ENCODE measurements at regions not wholly inside any gene's neighbourhood (a gene's known extent, or its start where the extent isn't known, plus 50 kb on each side); places are given as distances from the start of the nearest gene placed in this dataset.
"Not testable (repeated sequence)": the region's sequence is repeated elsewhere in the genome, so short reads cannot be mapped to it uniquely, and the experiment has no call there.

DNA sequence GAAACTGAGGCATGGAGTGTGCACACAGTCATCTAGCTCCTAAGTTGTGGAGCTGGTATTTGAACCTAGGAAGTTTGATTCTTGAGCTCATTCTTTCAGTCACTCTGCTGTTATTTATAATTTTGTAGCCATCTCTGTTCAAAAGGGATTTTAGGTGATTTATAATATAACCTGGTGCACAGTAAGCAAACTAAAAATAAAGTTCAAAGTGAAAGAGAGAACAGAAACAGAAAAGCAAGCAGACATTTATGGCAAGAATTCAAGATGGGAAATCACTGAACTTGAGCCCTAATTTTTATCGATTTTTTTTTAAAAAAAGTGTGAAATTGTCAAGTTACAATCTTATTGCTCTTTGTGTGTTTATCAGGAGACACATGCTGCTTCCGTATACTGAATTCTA is 71.4 kb upstream of the SLC7A14 start:
- no peak for DNase-seq (ENCODE audit: low read depth)

DNA sequence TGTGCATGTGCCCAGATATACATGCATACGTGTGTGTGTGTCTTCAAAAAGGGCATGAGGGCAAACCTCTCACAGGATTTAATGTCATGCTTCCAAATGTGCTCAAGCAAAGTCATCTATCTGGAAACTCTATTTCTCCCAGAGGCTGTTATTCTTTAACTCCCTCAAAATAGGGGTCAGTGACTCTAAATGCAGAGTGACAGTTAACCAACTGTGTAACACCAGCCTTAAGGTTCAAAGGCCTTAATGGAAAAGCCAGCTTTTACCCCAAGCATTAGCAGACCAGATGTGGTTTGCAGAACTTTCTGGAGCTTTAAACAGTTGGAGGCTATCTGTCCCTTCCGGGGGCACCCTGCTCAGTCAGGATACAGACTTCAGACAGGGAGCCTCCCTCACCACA is 70.4 kb upstream of the SLC7A14 start:
- DNase-seq (ENCODE audit: low read depth), result no peak

DNA sequence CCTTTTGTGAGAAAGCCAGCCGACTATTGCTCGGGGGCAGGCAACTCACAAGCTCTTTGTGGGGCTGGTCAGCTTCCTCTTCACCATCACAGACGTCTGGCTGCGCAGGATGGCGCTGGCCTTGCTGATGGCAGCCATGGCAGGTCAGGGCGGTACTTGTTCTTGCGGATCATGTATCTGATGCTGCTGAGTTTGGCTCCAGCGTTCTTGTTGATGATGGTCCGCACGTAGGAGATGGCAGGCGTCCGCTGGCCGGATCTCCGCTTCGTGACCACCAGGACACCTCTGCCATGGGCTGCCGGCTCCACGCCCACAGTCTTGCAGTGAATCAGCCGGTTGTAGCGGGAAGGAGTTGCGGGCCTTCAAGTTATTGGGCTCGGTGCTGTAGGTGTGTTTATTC is 67.9 kb upstream of the SLC7A14 start:
- no peak for DNase-seq (ENCODE audit: low read depth)

DNA sequence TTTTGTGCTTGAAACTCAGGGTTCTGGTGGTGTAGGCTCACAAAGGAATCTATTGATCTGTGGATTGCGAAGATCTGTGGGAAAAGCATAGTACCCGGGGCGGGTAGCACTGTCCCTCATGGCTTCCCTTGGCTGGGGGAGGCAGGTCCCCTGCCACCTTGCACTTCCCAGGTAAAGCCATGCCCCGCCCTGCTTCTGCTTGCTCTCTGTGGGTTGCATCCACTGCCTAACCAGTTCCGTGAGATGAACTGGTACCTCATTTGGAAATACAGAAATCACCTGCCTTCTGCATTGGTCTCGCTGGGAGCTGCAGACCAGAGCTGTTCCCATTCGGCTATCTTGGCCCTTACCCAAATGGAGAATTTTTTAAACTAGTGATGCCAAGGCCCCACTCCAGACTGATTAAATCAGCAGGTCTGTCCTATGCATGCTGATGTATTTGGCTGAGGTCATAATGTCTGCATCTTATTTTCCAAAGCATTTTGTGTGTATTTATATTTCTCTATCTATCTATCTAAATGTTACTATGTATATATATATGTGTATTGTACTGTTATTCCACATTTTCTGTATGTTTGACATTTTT is 65.5 kb upstream of the SLC7A14 start:
- no peak for DNase-seq (ENCODE audit: low read depth)

DNA sequence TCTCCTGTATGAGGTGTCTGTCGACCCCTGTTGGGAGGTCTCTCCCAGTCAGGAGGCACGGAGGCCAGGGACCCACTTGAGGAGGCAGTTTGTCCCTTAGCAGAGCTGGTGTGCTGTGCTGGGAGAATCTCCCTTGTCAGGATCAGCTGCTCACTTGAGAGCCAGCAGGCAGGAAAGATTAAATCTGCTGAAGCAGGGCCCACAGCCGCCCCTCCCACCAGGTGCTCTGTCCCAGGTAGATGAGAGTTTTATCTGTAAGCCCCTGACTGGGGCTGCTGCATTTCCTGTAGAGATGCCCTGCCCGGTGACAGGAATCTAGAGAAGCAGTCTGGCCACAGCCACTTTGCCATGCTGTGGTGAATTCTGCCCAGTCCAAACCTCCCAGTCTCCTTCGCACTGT is 64.7 kb upstream of the SLC7A14 start:
- not testable (repeated sequence) for DNase-seq (ENCODE audit: low read depth)

DNA sequence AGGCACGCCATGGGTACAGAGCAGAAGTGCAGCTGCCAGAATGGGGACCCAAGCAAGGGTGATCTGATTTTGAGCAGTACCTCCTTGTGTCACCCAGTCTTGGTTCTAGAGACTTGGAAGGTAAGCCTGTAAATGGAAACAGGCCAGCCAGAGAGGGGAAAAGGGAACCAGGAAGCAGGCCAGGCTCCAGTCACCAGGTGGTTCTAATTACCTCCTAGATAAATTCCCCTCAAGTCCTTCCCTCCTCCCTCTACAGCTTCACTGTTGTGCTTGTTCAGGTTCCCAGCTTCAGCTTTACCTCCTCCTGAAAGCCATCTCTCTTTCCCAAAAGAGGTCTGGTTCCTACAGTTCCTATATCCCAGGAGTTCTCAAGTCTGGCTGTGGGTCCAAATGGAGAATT is 58.8 kb upstream of the SLC7A14 start:
- no peak for DNase-seq (ENCODE audit: low read depth)

DNA sequence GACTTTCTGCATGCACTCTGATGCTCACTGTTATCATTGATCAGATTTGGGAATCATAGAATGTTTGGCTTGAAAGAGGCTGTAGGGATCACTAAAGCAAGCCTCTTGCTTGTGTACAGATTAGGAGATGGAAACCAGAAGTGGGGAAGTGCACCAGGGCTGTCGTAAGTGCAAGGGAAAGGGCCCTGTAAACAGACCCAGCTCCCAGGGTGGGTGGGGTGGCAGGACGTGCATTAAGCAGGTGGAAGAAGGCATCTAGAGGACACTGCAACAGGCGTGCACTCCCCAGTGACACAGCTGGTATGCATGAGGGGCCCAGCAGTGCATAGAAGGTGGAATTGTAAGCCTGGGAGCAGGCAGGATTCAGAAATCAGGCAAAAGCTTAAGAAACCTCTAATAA is 58.0 kb upstream of the SLC7A14 start:
- no peak for DNase-seq (ENCODE audit: low read depth)

DNA sequence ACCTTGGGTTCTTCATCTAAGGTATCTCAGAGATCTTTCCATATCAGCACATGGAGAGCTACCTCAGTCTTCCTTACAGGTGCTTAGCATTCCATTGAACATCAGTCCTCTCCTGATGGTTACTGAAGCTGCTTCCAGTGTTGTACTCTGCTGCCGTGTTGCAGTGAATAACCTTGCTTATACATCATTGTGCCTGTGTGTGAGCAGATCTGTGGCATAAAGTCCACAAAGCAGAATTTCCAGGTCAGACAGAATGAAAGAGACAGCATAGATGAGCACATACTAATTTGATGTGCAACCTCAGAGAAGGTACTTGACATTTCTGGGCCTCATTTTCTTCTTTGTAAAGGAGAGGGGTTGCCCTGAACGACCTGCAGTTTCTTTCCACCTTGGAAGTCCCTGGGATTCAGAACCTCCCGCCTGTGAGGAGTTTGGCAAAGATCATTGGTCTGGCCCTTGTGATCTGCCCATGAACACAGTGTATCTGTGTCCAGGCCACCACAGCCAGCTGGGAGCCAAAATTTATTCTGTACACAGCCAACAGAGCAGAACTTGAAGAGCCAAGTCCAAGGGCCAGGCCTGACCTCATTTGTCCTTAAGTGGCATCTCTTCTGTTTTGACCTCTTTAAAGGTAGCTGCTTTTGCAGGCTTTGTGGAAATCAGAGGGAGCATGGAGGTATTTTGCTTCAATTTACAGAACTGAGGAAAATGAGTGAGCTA is 57.2 kb upstream of the SLC7A14 start:
- DNase-seq (ENCODE audit: low read depth), result no peak

DNA sequence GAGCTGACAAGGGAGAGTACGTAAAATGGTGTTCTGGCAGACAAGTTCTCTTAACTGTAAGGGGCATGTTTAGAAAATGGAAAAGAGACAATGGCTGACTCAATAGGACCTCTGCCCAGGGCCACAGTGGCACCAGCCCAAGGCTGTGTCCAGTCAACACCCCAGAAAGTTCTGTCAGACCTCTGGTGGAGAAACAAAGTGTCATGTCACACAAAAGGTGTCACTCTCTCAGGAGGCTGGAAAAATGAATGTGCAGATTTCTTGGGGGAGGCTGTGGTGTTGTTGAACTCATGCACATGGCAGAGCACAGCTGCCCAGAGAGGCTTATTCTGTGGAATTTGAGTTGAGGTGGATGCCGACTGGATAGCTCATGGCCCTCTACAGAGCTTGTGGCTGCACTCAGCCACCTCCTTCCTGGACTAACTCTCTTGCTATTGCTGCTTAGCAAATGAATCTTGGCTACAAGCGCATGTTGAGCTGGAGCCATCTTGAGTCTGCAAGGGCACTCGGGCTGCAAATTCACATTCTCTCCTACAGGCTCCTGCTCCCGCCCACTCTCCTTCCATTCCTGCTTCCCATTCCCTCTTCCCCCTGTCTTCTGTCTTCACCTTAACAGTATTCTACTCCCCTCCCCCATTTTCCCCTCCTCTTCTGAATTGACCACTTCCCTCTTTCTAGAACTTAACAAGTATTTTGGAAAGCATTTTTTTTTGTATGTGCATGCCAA is 55.8 kb upstream of the SLC7A14 start:
- DNase-seq (ENCODE audit: low read depth), result peak; percentile 27

DNA sequence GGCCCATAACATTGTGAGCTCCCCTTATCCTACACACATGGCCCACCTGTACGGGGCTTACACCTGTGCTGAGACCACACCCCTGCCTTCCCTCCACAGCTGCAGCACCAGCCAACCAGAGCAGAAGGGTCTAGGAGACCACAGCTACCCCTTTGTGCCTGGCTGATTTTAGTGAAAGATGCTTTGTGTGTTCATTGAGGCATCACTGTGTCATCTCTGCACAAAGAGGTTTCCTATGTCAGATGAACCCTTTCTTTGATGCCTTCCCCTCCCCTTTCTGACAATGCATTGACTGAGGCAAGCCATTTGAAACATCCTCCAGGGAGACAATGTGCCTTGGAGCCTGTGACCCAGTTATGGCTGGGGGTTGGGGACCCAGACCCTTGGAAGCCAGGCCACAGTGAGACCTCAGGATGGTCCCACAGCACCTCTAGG is 54.9 kb upstream of the SLC7A14 start:
- no peak for DNase-seq (ENCODE audit: low read depth)

DNA sequence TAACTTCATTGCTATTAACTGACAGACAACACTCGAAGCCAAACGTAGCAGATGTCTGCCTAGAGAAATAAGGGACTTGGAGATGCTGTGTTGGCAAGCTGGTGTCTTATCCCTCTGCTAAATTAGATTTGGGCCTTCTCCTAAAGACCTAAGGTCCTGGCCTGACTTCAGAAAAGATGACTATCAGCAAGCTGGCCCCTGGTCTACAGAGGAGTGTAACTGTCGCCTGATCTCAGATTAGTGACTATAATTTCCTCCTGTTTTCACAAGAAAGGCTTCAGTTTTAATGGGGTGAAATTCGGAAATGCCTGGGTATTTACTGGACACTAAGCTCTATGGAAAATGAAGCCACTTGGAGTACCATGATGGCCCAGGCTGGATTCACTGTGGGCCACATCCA is 53.1 kb upstream of the SLC7A14 start:
- DNase-seq (ENCODE audit: low read depth), result no peak

DNA sequence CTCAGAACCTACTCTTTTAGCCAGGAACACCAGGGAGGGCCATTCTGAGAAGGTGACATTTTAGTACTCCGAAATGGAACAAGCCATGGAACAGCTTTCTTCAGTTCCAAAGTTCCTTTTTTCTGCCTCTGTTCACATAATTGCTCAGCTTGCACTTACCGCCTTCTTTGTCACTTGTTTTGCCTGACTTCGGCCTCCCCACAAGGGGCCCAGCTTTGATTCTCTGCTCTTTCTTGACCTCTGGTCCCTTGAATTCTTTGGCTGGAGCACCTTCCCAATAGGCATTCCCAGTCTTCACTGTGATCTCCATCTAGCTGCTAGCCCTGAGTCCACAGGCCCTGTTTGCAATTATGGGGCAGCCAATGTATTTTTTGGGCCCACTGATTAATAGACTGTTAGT is 51.4 kb upstream of the SLC7A14 start:
- no peak for DNase-seq (ENCODE audit: low read depth)

DNA sequence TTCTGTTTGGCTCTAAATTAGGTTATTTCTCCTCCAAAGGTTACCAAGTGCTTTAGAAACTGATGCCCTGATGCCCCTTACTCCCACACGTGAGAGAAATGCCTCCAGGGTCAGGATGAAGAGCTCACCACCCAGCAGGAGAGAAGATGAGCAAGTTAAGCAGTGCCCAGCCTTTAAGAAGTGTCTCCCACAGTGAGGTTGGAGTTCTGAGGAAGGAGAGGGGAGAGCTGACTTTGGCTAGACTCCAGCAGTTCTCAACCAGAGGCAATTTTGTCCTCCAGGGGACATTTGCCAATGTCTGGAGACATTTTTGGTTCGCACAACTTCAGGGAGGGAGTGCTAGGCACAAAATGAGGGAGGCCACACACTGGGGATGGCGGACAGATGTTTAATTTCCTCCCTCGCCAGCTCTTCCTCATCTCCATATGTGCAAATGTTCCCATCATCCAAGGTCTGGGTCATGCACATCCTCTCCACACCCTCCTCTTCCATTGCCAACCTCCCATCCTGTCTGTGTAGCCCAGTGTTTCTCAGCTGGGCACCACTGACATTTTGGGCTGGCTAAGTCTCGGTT is 50.6 kb upstream of the SLC7A14 start:
- no peak for DNase-seq (ENCODE audit: low read depth)

Data from HT1080 (cell line).